ENCODE measurements at regions not wholly inside any gene's neighbourhood (a gene's known extent, or its start where the extent isn't known, plus 50 kb on each side); places are given as distances from the start of the nearest gene placed in this dataset.

DNA sequence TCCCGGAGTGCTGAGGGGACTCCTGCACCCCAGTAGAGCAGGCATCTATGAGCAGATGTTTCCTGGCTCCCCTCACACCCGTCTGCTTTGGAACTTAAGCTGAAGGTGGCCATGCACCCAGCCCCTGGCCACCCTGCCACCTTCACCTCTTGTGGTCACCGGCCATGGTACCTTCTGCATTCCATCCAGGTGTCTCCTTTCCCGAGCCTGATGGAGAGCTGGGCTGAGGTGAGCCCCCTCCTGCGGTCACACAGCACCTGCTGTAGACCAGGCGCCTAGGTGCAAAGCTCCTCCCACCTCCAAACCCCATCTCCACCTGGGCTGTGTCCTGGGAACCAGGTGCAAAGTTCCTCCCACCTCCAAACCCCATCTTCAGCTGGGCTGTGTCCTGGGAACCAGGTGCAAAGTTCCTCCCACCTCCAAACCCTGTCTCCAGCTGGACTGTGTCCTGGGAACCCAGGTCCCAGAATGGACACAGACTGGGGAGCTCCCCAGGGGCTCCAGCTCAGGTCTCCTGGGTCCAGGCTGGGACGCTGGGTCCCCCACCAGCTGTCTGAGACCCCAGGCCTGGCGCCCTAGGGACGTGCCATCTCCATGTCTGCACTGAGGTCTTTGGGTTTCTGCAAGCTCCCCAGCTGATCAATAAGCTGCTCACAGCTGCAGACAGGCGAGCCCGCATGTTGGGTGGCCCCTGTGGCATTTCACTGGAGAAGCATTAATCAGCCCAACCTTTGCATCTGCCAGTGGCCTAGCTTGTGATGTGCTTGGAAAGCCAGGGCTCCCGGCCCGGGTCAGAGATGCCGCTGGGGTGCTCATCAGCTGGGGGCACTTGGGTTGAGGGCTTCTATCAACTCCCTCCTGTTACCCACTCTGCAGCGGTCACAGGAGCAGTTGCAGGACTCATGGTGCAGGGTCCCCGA lies 61.2 kb upstream of the INPP5A start:
- TF ChIP-seq POLR2AphosphoS5 (IDR thresholded peaks at IDR 0.05), result no peak
- no peak for TF ChIP-seq POLR2A (IDR thresholded peaks at IDR 0.05)
